ENCODE measurements at regions not wholly inside any gene's neighbourhood (a gene's known extent, or its start where the extent isn't known, plus 50 kb on each side); places are given as distances from the start of the nearest gene placed in this dataset.
A peak's percentile ranks its signal among the peaks of the same experiment; 100 is the strongest.

- H3K4me2 ChIP-seq (ENCODE audit: insufficient read depth, insufficient read length, low read length) = no peak overlapping the region
- H3K79me1 ChIP-seq (ENCODE audit: insufficient read depth, low read depth, low read length, poor library complexity, severe bottlenecking) = no peaks in the 10 kb centered on the region
- H4K91ac ChIP-seq (ENCODE audit: insufficient read length, low read depth, low read length) = no peak overlapping the region
- no peak overlapping the region for H3K18ac ChIP-seq (ENCODE audit: insufficient read length, low read depth, low read length)
- H3T11ph ChIP-seq (ENCODE audit: low read length) = no peak overlapping the region
- peak; percentile 55; the same call in 2 of the 3 replicates for TF ChIP-seq CTCF (conservative IDR thresholded peaks at IDR 0.05)
- H2AFZ ChIP-seq (ENCODE audit: low read length) = no peak overlapping the region
- no peak overlapping the region for H3K23ac ChIP-seq (ENCODE audit: insufficient read length, low read depth, low read length)
- H3K14ac ChIP-seq (ENCODE audit: insufficient read depth, low read length) = no peak overlapping the region
- H4K20me1 ChIP-seq (ENCODE audit: control insufficient read depth, insufficient read depth, insufficient read length) = no peaks in the 10 kb centered on the region
- H3K56ac ChIP-seq (ENCODE audit: insufficient read length, low read depth, low read length) = no peak overlapping the region
- H3K27ac ChIP-seq (ENCODE audit: insufficient read length, low read depth, low read length) = no peak overlapping the region
- H3K4me1 Mint-ChIP-seq = no peaks in the 10 kb centered on the region
- DNase-seq = peak; percentile 50
- H3K36me3 Mint-ChIP-seq (ENCODE audit: insufficient read depth in 1 of 3, low read depth in 3 of 3) = no peaks in the 10 kb centered on the region; a peak in 1 of 7 replicates
- H3K4me1 ChIP-seq (ENCODE audit: insufficient read depth, low read length) = no peaks in the 10 kb centered on the region
- H2BK20ac ChIP-seq (ENCODE audit: low read depth, low read length, poor library complexity, severe bottlenecking) = no peak overlapping the region
- H3K23me2 ChIP-seq (ENCODE audit: insufficient read length, low read depth, low read length, poor library complexity, severe bottlenecking) = no peaks in the 10 kb centered on the region
- no CpG with 5 or more reads among the region's 3 CpGs for WGBS (ENCODE audit: extremely low coverage, insufficient read length, low lambda C conversion rate)
- H2BK120ac ChIP-seq (ENCODE audit: low read depth, low read length, poor library complexity, severe bottlenecking) = no peak overlapping the region
- no peak overlapping the region for H3K27ac Mint-ChIP-seq
- no peak overlapping the region for H2AK5ac ChIP-seq (ENCODE audit: insufficient read length, low read length)
- H4K5ac ChIP-seq (ENCODE audit: insufficient read length, low read depth, low read length) = peak overlapping the region; percentile 69
- no peaks in the 10 kb centered on the region for H3K9me3 Mint-ChIP-seq
- H3K27me3 ChIP-seq (ENCODE audit: insufficient read depth, low read length) = no peaks in the 10 kb centered on the region
- H3K27me3 Mint-ChIP-seq (ENCODE audit: low read depth) = peaks cover 7% of the 10 kb centered on the region
- no peaks in the 10 kb centered on the region for H3K9me3 ChIP-seq (ENCODE audit: control insufficient read depth, low read depth, low read length)
- H3K9ac ChIP-seq (ENCODE audit: extremely low read depth, insufficient read length, low read length) = no peak overlapping the region
- no peaks in the 10 kb centered on the region for H3K79me2 ChIP-seq (ENCODE audit: insufficient read depth, low read length)
- H3K4ac ChIP-seq (ENCODE audit: low read depth, low read length) = no peak overlapping the region
- H2BK15ac ChIP-seq (ENCODE audit: low read depth, low read length) = no peak overlapping the region
- H4K8ac ChIP-seq (replicated peaks; ENCODE audit: insufficient read length, low read depth, low read length) = no peak overlapping the region
- no peak overlapping the region for H2BK12ac ChIP-seq (ENCODE audit: insufficient read length, low read depth, low read length)
- H3K4me3 Mint-ChIP-seq = no peak overlapping the region
- H2BK5ac ChIP-seq (ENCODE audit: insufficient read length, low read length) = no peak overlapping the region
Observed at GRCh38 chr5:5933651-5934050, 444.7 kb downstream of the MED10 start.
